ENCODE measurements at regions not wholly inside any gene's neighbourhood (a gene's known extent, or its start where the extent isn't known, plus 50 kb on each side); places are given as distances from the start of the nearest gene placed in this dataset.
A peak's percentile ranks its signal among the peaks of the same experiment; 100 is the strongest.

DNA sequence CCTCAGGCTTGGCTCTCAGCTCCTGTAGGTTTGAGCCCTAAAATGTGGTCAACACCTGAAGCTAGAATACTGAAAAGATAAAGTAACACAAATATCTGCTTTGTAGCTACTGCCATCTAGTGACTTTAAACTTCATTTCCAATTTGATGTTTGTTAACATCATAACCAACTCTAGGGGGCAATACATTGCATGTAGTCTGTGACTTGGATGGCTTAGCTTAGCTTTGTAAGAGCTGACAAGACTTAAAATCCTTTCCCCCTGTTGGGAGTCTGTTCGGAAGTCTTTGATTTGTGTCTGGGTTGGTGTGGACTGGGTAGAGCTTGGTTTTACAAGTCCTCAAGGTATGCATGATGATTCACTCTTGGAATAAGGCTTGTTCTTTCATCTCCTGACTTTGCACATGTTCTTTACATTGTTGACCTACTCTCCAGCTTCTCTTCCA lies 51.7 kb downstream of the SCN11A start:
- DNase-seq = peak; percentile 54

DNA sequence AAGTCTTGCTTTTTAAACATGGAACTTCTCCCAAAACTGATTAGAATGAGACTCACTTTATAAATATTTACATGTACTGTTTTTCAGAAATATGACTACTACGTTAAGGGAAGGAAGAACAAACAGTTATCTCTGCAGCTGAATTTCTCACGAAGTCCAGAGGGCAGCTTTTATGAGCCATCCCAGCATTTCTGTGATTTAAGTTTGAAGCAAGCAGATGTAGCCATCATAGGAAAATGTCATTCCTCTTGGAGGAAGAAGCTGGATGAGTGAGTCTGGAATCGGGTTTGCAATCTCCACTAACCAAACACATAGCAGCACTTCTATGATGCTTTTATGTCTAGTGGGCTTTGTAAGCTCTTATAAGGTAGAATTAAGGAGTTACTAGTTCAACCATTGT lies 53.7 kb downstream of the SCN11A start:
- no peak for DNase-seq

DNA sequence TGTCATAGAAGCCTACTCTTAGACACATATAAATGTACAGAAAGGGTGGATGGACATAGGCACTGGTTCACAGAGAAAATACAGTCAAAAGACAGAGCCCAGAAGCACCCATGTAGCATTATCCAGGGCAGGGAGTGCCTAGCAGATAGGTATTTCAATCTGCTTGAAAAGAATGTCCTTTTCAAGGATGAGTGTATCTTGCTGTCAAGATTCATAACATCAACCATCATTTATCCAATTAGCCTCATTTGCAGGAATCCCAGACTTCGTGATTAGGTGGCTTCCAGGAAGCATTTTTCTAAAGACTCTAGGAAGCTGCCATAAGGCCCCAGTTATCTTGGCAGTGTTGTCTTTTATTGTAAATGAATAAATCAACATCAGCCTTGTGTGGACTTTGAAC lies 55.6 kb downstream of the SCN11A start:
- no peak for DNase-seq

- no peak for DNase-seq
Measured at GRCh38 chr3:38994251-38994650, 57.5 kb downstream of the SCN11A start.

DNA sequence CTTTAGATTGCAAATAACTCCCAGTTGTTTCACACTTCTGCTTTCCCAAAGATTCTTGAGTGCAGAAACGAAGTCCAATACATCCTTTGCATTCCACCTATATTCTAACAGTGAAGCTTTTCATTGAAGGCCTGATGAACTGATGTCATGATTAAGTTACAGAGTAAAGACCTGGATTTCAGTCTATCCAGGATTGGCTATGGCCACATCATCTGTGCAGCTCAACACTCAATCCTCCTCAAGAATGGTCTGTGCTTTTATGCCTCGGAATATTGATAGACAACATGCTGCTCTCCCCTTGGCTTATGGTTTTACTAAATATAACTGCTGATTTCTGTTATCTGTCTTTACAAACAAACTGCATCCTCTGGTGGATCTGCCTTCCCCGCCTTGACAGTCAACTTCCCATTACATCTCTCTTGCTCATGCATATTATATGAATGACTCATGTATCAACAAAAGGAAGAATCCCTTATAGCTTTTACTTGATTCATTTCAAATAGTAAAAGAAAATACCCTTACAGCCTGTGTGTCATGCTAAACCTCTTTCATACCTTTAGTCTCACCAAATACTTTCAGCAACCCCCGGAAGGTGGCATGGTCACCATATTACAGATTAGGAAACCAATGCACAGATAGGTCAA lies 59.5 kb downstream of the SCN11A start:
- no peak for DNase-seq

DNA sequence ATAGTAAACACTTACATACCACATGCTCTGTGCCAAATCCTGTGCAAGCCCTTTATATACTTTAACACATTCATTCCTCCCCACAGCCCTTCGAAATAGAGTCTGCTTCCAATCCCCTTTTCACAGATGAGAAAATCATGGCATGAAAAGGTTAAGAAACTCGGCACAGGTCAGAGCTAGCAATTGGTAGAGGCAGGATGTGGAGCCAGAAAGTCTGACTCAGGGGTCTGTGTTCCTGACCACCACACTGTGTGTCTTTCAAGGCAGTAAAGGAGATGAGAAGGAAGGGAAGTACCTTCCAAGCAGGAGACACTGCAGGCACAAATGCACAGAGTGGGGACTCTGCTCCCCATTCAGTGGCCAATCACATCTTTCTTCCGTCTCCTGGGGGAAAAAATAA lies 61.1 kb downstream of the SCN11A start:
- no peak for DNase-seq

DNA sequence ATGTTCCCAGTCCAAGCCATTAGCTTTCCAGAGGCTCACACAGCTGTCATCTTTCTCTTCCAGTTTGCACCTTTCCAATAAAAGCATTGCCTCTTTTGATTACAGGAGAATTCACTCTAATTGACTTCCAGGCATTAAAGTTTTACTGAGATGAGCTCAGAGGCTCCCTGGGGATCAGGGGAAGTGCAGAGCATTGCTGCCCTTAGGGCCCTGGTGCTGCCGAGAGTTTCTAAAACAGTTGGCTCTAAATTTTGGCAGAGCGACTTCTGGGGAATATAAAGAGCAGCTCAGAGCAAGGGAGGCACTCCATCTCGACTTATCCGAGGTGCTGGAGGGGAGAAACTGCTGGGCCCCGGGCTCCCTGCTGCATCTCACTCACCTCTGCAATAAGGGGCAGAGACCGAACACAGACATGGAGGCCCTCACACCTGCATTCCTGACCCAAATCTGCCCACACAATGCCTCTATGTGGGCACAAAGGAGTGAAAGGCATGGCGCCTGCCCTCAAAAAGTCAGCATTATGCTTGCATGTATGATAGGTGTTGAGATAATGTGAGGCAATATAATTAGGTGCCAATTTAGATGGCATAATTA lies 61.7 kb downstream of the SCN11A start:
- DNase-seq = no peak

DNA sequence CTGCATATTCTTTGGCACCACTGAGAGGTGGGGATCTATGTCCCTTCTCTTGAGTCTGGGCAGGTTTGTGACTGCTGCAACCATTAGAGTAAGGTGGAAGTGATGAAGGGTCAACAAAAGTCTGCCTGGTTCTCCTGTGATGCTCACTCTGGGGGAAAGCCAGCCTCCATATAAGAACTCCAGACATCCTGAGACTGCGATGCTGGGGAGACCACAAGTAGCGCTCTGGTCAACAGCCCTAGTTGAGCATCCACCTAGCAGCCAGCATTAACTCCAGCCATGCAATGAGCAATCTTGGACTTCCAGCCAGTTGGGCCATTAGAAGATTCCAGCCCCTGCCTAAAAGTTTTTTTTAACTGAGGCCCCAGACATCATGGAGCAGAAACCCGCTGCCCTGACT lies 62.8 kb downstream of the SCN11A start:
- DNase-seq = no peak

GRCh38 chr3:38987456-38987855 lies 64.3 kb downstream of the SCN11A start:
- no peak for DNase-seq

DNA sequence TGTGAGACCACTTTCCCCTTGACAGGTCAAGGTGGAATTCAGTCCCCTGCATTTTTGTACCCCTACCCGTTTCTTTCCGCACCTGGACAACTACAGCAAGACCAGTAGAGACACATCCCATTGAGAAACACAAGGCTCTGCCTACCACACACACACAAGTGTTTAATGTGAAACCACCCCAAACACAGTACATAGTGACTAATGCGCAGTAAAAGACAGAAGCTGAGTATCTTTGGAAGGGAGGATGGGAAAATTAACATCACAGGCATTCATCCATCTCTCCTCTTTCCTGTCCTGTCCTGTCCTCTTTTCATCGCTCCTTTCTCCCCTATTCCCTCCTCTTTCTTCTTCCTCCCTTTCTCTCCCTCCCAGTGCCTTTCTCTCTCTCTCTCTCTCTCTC lies 64.8 kb downstream of the SCN11A start:
- no peak for DNase-seq

- DNase-seq = peak; percentile 74
Measured at GRCh38 chr3:38985981-38986380, 65.8 kb downstream of the SCN11A start.

DNA sequence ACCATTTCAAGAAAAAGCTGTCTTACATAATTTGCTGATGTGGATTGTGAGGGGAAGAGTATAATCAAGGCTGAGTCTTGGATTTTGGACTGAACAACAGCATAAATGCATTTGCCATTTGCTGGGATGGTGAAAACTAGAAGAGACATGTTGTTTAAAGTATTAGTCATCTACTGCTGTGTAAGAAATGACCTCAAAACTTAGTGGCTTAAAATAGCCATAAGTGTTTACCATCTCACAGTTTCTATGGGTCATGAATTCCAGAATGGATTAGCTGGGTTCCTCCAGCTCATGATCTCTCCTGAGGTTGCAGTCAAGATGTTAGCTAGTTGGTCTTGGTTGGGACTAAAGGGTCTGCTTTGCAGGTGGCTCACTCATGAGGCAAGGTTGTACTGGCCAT lies 66.2 kb downstream of the SCN11A start:
- no peak for DNase-seq

- no peak for DNase-seq
Measured at GRCh38 chr3:38984731-38985130, 67.0 kb downstream of the SCN11A start.

GRCh38 chr3:38984110-38984509 lies 67.6 kb downstream of the SCN11A start:
- DNase-seq = no peak

GRCh38 chr3:38980938-38981337 lies 70.8 kb downstream of the SCN11A start:
- no peak for DNase-seq

GRCh38 chr3:38978729-38979128 lies 73.0 kb downstream of the SCN11A start:
- DNase-seq = no peak

- DNase-seq = no peak
Measured at GRCh38 chr3:38970851-38971638, 80.7 kb downstream of the SCN11A start.

DNA sequence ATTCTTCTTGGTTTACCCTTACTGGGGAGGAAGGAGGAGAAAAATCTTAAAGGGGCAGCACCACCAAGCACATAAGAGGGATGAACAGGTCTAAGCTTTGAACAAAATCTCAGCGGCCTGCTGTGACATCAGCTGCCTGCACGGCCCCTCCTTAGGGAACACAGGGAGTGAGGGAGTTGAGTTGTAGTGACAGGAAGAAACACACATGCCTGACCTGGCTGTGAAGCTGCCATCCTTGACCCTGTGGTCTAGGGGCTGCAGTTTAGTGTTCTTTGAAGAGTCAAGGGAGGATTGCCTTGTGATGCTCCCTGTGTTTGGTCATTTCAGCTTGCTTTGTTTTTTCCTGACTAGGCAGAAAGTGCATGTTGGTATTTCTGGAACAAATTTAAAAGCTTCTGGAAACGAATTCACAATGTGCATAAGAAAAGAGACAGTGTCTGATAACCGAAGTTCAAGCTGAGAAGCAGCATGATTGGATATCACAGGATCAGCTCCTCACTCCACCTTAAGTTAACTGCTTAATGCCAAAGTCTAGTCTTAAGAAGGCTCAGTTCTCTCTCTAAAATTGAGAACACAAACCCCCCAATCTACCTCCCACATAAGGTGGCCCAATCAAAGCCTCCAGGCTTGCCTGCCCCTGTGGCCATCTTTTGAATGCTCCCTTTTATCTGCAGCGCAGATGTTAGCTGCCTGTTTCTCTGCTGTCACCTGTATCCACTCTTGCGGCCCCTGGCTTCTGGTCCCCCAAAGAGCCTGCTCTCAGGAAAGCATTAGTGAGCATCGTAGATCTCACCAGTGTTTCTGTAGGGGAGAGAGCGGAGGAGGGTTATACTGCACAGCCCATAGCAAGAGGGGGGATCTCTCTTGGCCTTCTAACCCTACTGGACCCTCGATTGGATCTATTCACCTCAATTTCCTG lies 82.2 kb downstream of the SCN11A start:
- no peak for DNase-seq

- DNase-seq = no peak
Measured at GRCh38 chr3:38968891-38969290, 82.9 kb downstream of the SCN11A start.

GRCh38 chr3:38968403-38968802 lies 83.3 kb downstream of the SCN11A start:
- DNase-seq = no peak

DNA sequence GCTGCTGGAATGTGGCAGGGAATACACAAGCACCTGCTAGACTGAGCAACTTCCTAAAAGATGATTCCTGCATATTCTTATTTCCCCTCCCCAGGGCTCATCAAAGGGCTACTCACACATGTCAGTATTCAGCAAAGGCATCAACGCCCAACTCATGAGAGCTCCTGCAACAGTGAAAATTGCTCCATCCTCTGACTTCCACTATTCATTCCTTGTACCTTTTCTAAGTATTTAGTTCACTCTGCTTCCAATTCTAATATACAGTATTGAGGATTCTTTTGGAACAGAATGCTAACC lies 84.1 kb downstream of the SCN11A start:
- no peak for DNase-seq

GRCh38 chr3:38966811-38967692 lies 84.7 kb downstream of the SCN11A start:
- DNase-seq = no peak
